ENCODE measurements at regions not wholly inside any gene's neighbourhood (a gene's known extent, or its start where the extent isn't known, plus 50 kb on each side); places are given as distances from the start of the nearest gene placed in this dataset.

GRCh38 chr5:175593794-175594193 lies 64.1 kb upstream of the HRH2 start (continued):
- TF ChIP-seq, protein P1, sequence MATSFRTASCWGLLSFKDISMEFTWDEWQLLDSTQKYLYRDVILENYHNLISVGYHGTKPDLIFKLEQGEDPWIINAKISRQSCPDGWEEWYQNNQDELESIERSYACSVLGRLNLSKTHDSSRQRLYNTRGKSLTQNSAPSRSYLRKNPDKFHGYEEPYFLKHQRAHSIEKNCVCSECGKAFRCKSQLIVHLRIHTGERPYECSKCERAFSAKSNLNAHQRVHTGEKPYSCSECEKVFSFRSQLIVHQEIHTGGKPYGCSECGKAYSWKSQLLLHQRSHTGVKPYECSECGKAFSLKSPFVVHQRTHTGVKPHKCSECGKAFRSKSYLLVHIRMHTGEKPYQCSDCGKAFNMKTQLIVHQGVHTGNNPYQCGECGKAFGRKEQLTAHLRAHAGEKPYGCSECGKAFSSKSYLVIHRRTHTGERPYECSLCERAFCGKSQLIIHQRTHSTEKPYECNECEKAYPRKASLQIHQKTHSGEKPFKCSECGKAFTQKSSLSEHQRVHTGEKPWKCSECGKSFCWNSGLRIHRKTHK (tag by site-specific recombination; IDR thresholded peaks at IDR 0.05): no peak
- TF ChIP-seq FEZF1 (tag by site-specific recombination; IDR thresholded peaks at IDR 0.05) (no peak), ZNF292 (tag by site-specific recombination; IDR thresholded peaks at IDR 0.05; ENCODE audit: borderline replicate concordance, low read depth) (no peak), KLF9 (tag by site-specific recombination; IDR thresholded peaks at IDR 0.05; ENCODE audit: low read depth) (no peak), ZFHX2 (tag by site-specific recombination; conservative IDR thresholded peaks at IDR 0.05) (peak; percentile 85)
- TF ChIP-seq, protein P2, sequence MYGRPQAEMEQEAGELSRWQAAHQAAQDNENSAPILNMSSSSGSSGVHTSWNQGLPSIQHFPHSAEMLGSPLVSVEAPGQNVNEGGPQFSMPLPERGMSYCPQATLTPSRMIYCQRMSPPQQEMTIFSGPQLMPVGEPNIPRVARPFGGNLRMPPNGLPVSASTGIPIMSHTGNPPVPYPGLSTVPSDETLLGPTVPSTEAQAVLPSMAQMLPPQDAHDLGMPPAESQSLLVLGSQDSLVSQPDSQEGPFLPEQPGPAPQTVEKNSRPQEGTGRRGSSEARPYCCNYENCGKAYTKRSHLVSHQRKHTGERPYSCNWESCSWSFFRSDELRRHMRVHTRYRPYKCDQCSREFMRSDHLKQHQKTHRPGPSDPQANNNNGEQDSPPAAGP (tag by site-specific recombination; IDR thresholded peaks at IDR 0.05): no peak

DNA sequence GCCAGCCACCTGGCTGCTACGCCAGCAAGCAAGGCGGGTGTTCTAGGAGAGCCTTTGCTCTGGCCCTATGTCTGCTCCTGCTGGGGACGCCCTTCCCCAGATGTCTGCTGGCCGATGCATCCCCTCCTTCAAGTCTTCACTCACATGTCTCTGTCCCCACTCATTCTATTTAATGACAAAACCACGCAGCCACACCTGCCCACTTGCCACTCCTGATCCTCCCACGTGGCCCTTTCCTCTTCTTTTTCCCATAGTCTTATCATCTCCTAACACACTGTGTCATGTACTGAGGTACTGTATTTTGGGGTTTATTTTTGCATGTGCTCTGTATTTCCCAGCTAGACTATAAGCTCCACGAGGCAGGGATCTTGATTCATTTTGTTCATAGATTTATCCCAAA lies 62.0 kb upstream of the HRH2 start:
- H3K9me3 ChIP-seq (ENCODE audit: control insufficient read depth, insufficient read depth, low read depth, low read length): no peaks in the 10 kb centered on the region
- H3K4me1 ChIP-seq (ENCODE audit: control insufficient read depth, insufficient read depth, low read length): no peaks in the 10 kb centered on the region
- no peaks in the 10 kb centered on the region for H3K36me3 ChIP-seq (ENCODE audit: control insufficient read depth in 2 of 2, insufficient read depth in 1 of 2, low read length in 2 of 2)
- H3K4me3 ChIP-seq (ENCODE audit: low read depth, low read length): no peak overlapping the region
- CTCF ChIA-PET: no interaction called here
- no peak overlapping the region for H3K27ac ChIP-seq (ENCODE audit: extremely low read depth, low read depth, low read length)
- peak; percentile 77 for TF ChIP-seq EGR2 (tag by site-specific recombination; IDR thresholded peaks at IDR 0.05; ENCODE audit: low read depth)
- TF ChIP-seq TRIM28 (IDR thresholded peaks at IDR 0.05; ENCODE audit: borderline replicate concordance, low read length): no peak
- no peak for TF ChIP-seq ZBTB1 (tag by site-specific recombination; IDR thresholded peaks at IDR 0.05)
- no peak for TF ChIP-seq KLF16 (tag by site-specific recombination; IDR thresholded peaks at IDR 0.05)
- TF ChIP-seq ZFHX2 (tag by site-specific recombination; conservative IDR thresholded peaks at IDR 0.05): 0 out of 2 replicates have a peak, but pooled peaks have one; percentile 38
- no peak for TF ChIP-seq ZNF18 (tag by site-specific recombination; IDR thresholded peaks at IDR 0.05)
- POLR2A ChIA-PET: no interaction called here

- no peak overlapping the region for H3K27ac ChIP-seq (ENCODE audit: extremely low read depth, low read depth, low read length)
- no peaks in the 10 kb centered on the region for H3K9me3 ChIP-seq (ENCODE audit: control insufficient read depth, insufficient read depth, low read depth, low read length)
- no peaks in the 10 kb centered on the region for H3K4me1 ChIP-seq (ENCODE audit: control insufficient read depth, insufficient read depth, low read length)
- TF ChIP-seq, protein P3, sequence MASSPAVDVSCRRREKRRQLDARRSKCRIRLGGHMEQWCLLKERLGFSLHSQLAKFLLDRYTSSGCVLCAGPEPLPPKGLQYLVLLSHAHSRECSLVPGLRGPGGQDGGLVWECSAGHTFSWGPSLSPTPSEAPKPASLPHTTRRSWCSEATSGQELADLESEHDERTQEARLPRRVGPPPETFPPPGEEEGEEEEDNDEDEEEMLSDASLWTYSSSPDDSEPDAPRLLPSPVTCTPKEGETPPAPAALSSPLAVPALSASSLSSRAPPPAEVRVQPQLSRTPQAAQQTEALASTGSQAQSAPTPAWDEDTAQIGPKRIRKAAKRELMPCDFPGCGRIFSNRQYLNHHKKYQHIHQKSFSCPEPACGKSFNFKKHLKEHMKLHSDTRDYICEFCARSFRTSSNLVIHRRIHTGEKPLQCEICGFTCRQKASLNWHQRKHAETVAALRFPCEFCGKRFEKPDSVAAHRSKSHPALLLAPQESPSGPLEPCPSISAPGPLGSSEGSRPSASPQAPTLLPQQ (tag by site-specific recombination; IDR thresholded peaks at IDR 0.05): no peak
- TF ChIP-seq EGR2 (tag by site-specific recombination; IDR thresholded peaks at IDR 0.05; ENCODE audit: low read depth) (0 out of 2 replicates have a peak, but pooled peaks have one; percentile 14), ZNF571 (tag by site-specific recombination; IDR thresholded peaks at IDR 0.05) (no peak), ZBTB8A (tag by site-specific recombination; IDR thresholded peaks at IDR 0.05) (no peak), ZNF677 (tag by site-specific recombination; IDR thresholded peaks at IDR 0.05) (no peak)
- ChIA-PET POLR2A (interaction anchor here (0.6 kb wide), 1 partner anchor 525 kb away, joined by 12 read pairs; no protein-coding TSS in a partner anchor), CTCF (no interaction called here)
- H3K4me3 ChIP-seq (ENCODE audit: low read depth, low read length): no peak overlapping the region
- H3K36me3 ChIP-seq (ENCODE audit: control insufficient read depth in 2 of 2, insufficient read depth in 1 of 2, low read length in 2 of 2): no peaks in the 10 kb centered on the region
These were observed 61.1 kb upstream of the HRH2 start for GRCh38 chr5:175596761-175597189.
